K562 (cell line): ENCODE measurements at regions not wholly inside any gene's neighbourhood (a gene's known extent, or its start where the extent isn't known, plus 50 kb on each side); places are given as distances from the start of the nearest gene placed in this dataset.

Experiments
- CTCF ChIP-seq, 3 experiments: IDR thresholded peaks in 2 of 3; conservative IDR thresholded peaks in 1 of 3; 2 replicates each; pipeline ENCODE4 v1.5.1; 2011 to 2012; ENCODE audit warnings: low read length in 3 of 3, mild to moderate bottlenecking in 3 of 3, control low read depth in 2 of 3, improper control_type of control experiment in 1 of 3, inconsistent platforms in 1 of 3, low read depth in 1 of 3, mixed read lengths in 1 of 3, moderate library complexity in 1 of 3; ENCODE audit not compliant: insufficient read depth in 2 of 3
- GABPB1 ChIP-seq: sonication (generic); formaldehyde crosslinking; IDR thresholded peaks from 2 replicates; pipeline ENCODE4 v1.8.0; 2022; ENCODE audit warnings: mild to moderate bottlenecking, missing genetic modification reagents
- NFE2L1 ChIP-seq: fragments of 450-650 bp; IDR thresholded peaks from 2 replicates; pipeline ENCODE4 v1.6.1; 2016; ENCODE audit warnings: missing genetic modification characterization, low read depth, mild to moderate bottlenecking, missing compliant biosample characterization, moderate library complexity, borderline replicate concordance
- POLR2A ChIP-seq: fragments of 450-650 bp; conservative IDR thresholded peaks from 2 replicates; pipeline ENCODE4 v1.6.1; 2016
- SP1 ChIP-seq: sonication (generic); formaldehyde crosslinking; IDR thresholded peaks from 2 replicates; pipeline ENCODE4 v1.8.1; 2022; ENCODE audit warnings: mild to moderate bottlenecking, missing genetic modification reagents
- ZFP91 ChIP-seq: sonication (generic); formaldehyde crosslinking; IDR thresholded peaks from 2 replicates; pipeline ENCODE4 v1.8.0; 2022; ENCODE audit warnings: mild to moderate bottlenecking, missing genetic modification reagents
- ZFX ChIP-seq: sonication (generic); formaldehyde crosslinking; IDR thresholded peaks from 2 replicates; pipeline ENCODE4 v1.8.0; 2022; ENCODE audit warnings: mild to moderate bottlenecking, missing genetic modification reagents, moderate library complexity
- ZKSCAN8 ChIP-seq: fragments of 200-800 bp; sonication (Bioruptor generic); IDR thresholded peaks from 2 replicates; pipeline ENCODE4 v1.6.1; 2016; ENCODE audit warnings: missing genetic modification characterization, missing compliant biosample characterization

GRCh38 chr13:58238972-58239773 is 607.6 kb downstream of the PCDH17 start:
- no peak for TF ChIP-seq POLR2A
- TF ChIP-seq NFE2L1 (tag) = no peak
- no peak for TF ChIP-seq CTCF (IDR thresholded peaks at IDR 0.05 in 2 of 3, conservative IDR thresholded peaks at IDR 0.05 in 1 of 3; ENCODE audit: insufficient read depth in 2 of 3, low read depth in 1 of 3, low read length in 3 of 3)
- no peak for TF ChIP-seq ZKSCAN8
- no peak for TF ChIP-seq ZFX
- TF ChIP-seq GABPB1 = no peak
- TF ChIP-seq ZFP91 (CRISPR knock-in tag) = no peak
- no peak for TF ChIP-seq SP1 (CRISPR knock-in tag)
